ENCODE measurements at regions not wholly inside any gene's neighbourhood (a gene's known extent, or its start where the extent isn't known, plus 50 kb on each side); places are given as distances from the start of the nearest gene placed in this dataset.

DNA sequence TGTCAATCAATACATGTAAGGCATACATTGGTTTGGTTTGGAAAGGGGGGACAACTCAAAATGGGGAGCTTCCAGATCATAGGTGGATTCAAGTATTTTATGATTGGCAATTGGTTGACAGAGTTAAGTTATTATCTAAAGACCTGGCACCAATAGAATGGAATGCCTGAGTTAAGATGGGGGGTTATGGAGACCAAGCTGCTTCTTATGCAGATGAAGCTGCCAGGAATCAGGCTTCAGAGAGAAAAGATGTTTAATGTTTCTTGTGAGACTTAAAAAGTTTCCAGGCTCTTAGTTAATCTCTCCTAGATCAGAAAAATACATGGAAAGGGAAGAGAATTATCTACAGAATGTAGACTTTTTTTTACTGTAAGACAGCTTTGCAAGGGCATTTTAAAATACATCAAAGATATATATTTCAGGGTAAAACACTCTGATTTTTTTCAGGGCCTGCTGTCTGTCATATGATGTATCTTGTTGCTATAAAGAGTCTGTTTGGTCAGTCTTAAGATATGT lies 1343.2 kb upstream of the LRRTM1 start:
- TF ChIP-seq, protein P1, sequence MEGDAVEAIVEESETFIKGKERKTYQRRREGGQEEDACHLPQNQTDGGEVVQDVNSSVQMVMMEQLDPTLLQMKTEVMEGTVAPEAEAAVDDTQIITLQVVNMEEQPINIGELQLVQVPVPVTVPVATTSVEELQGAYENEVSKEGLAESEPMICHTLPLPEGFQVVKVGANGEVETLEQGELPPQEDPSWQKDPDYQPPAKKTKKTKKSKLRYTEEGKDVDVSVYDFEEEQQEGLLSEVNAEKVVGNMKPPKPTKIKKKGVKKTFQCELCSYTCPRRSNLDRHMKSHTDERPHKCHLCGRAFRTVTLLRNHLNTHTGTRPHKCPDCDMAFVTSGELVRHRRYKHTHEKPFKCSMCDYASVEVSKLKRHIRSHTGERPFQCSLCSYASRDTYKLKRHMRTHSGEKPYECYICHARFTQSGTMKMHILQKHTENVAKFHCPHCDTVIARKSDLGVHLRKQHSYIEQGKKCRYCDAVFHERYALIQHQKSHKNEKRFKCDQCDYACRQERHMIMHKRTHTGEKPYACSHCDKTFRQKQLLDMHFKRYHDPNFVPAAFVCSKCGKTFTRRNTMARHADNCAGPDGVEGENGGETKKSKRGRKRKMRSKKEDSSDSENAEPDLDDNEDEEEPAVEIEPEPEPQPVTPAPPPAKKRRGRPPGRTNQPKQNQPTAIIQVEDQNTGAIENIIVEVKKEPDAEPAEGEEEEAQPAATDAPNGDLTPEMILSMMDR (IDR thresholded peaks at IDR 0.05): no peak
- H3K4me1 ChIP-seq: no peaks in the 10 kb centered on the region
- H3K27me3 ChIP-seq (ENCODE audit: low read depth): no peaks in the 10 kb centered on the region
- intact Hi-C loops (cut with DNase I): no loop called here
- no peaks in the 10 kb centered on the region for H3K9me3 ChIP-seq
- H3K4me3 ChIP-seq: no peak overlapping the region
- no peaks in the 10 kb centered on the region for H3K36me3 ChIP-seq
- H3K27ac ChIP-seq: no peak overlapping the region
- no peak for DNase-seq
- ATAC-seq: no peak

DNA sequence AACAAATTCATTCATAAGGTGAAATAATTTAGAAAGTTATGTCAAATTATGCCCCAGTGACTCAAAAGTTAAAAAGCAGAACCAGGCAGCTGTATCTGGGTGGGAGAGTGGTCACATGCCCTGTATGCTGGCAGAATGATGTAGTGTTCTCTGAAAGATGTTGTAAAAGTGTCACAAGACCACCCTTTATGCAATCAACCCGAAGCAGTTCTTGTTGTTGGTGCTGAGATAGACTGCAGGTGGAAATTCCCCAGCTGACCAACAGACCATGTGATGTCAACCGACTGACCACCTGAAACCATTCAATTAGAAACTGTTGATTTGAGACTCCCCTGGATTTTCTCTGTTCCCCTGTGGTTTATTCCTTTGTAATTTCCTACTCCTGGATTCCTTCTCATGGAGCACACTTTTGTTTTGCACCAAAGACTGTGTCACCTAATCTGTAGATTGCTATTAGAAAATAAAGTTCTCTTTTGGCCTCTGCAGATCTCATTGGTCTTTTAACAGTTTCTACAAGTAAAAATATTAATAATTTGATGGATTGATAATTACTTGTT lies 1341.3 kb upstream of the LRRTM1 start:
- TF ChIP-seq, protein P1 (IDR thresholded peaks at IDR 0.05): no peak
- Histone ChIP-seq H3K27me3 (ENCODE audit: low read depth) (no peaks in the 10 kb centered on the region), H3K27ac (no peak overlapping the region), H3K4me3 (no peak overlapping the region), H3K4me1 (no peaks in the 10 kb centered on the region), H3K9me3 (no peaks in the 10 kb centered on the region), H3K36me3 (no peaks in the 10 kb centered on the region)
- no peak for DNase-seq
- intact Hi-C loops (cut with DNase I): no loop called here
- peak in 1 of 2 donors; percentile 33 for ATAC-seq

DNA sequence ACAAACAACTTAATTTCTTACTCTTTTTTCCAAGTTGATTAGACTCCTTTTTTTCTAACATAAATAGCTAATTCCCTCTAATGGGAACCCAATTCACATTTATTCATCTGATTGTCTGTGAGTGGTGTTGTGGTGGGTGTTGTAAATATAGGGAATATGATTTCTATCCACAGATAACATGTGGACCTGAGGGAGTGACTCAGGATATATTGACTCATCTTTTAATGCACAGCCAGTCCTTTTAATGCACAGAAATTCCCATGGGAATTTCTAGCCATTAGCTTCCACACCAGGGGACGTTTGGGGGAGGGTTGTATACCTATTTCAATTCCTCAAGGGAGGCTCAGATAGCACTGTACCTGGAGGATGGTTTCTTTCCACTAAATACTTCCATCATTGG lies 1339.6 kb upstream of the LRRTM1 start:
- intact Hi-C loops (cut with DNase I): no loop called here
- H3K4me1 ChIP-seq: no peaks in the 10 kb centered on the region

DNA sequence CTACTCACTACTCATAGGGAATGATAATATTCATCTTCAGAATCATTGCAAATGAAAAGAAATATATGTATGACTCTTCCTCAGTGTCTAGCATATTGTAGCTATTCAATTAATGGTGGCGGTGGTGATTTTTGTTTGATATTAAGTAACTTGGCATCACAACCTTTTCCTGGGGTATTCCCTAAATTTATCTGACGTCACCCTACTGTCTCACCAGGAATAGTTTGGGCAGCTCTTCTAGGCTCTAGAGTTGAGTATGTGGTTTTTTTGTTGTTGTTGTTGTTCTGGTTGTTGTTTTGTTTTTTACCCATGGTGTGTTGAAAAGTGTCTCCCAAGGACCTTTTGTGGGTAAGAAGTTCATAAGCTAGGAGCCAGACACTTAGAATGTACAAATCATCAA lies 1320.3 kb upstream of the LRRTM1 start:
- Histone ChIP-seq H3K4me3 (no peak overlapping the region), H3K27me3 (ENCODE audit: low read depth) (no peaks in the 10 kb centered on the region), H3K36me3 (no peaks in the 10 kb centered on the region), H3K9me3 (no peaks in the 10 kb centered on the region), H3K4me1 (no peaks in the 10 kb centered on the region), H3K27ac (no peak overlapping the region)
- no peak for ATAC-seq
- intact Hi-C loops (cut with DNase I): no loop called here
- TF ChIP-seq, protein P1 (IDR thresholded peaks at IDR 0.05): no peak
- DNase-seq: no peak

More for the DNA sequence above, 1339.6 kb upstream of the LRRTM1 start:
- H3K27me3 ChIP-seq (ENCODE audit: low read depth): no peaks in the 10 kb centered on the region
- no peaks in the 10 kb centered on the region for H3K36me3 ChIP-seq
- no peak overlapping the region for H3K27ac ChIP-seq
- H3K4me3 ChIP-seq: no peak overlapping the region
- ATAC-seq: no peak
- no peak for DNase-seq
- H3K9me3 ChIP-seq: no peaks in the 10 kb centered on the region
- TF ChIP-seq, protein P1 (IDR thresholded peaks at IDR 0.05): no peak

DNA sequence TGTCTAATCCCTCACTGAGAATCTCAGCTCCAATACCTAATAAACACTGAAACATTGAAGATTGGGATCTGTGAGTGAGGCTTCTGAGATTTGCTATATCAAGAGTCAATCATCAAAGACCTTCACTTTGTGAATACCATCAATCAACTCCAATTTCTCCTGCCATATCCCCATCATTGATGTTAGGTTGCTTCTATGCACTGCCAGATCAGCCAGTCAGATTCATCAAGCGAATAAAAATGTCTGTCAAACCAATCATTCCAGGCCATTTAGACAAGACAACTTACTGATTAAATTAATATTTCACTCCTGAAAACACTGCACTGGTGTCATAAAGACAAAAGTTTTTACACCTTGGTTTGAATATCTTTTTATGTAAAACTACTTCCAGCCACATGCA lies 1295.5 kb upstream of the LRRTM1 start:
- DNase-seq: no peak
- Histone ChIP-seq H3K4me1 (no peaks in the 10 kb centered on the region), H3K9me3 (no peaks in the 10 kb centered on the region), H3K27ac (no peak overlapping the region), H3K27me3 (ENCODE audit: low read depth) (no peaks in the 10 kb centered on the region), H3K36me3 (no peaks in the 10 kb centered on the region), H3K4me3 (no peak overlapping the region)
- no peak for ATAC-seq
- intact Hi-C loops (cut with DNase I): no loop called here
- TF ChIP-seq, protein P1 (IDR thresholded peaks at IDR 0.05): no peak
